ENCODE measurements at regions not wholly inside any gene's neighbourhood (a gene's known extent, or its start where the extent isn't known, plus 50 kb on each side); places are given as distances from the start of the nearest gene placed in this dataset.

GRCh38 chr11:120028897-120029258, 109.0 kb downstream of the TRIM29 start:
- TF ChIP-seq POLR2AphosphoS5 (IDR thresholded peaks at IDR 0.05; ENCODE audit: low read depth) (no peak), EZH2phosphoT487 (IDR thresholded peaks at IDR 0.05; ENCODE audit: unreplicated experiment) (no peak), CTCF (conservative IDR thresholded peaks at IDR 0.05; ENCODE audit: low read depth in 2 of 2) (no peak), NANOG (IDR thresholded peaks at IDR 0.05; ENCODE audit: borderline replicate concordance) (no peak), EZH2 (IDR thresholded peaks at IDR 0.05; ENCODE audit: low read depth, unreplicated experiment) (no peak), REST (IDR thresholded peaks at IDR 0.05; ENCODE audit: unreplicated experiment) (no peak), CREB1 (CRISPR knock-in tag; IDR thresholded peaks at IDR 0.05; ENCODE audit: low read depth) (no peak), JUNB (IDR thresholded peaks at IDR 0.05; ENCODE audit: unreplicated experiment) (no peak), ZNF114 (CRISPR knock-in tag; IDR thresholded peaks at IDR 0.05) (no peak), ETS1 (IDR thresholded peaks at IDR 0.05) (no peak), STAT1 (IDR thresholded peaks at IDR 0.05; ENCODE audit: unreplicated experiment) (no peak), ZNF462 (CRISPR knock-in tag; IDR thresholded peaks at IDR 0.05) (no peak)
